HL-60 (cell line): ENCODE measurements at regions not wholly inside any gene's neighbourhood (a gene's known extent, or its start where the extent isn't known, plus 50 kb on each side); places are given as distances from the start of the nearest gene placed in this dataset.

Experiments
- GABPA ChIP-seq: IDR thresholded peaks from 2 replicates; pipeline ENCODE4 v1.6.1; 2012; ENCODE audit warnings: low read depth
- POLR2AphosphoS5 ChIP-seq: IDR thresholded peaks from 2 replicates; pipeline ENCODE4 v1.6.1; 2012; ENCODE audit warnings: low read depth
- TF ChIP-seq, protein P1 (sequence below): IDR thresholded peaks from one replicate; pipeline ENCODE4 v1.5.1; 2011; ENCODE audit warnings: low read length, control low read depth, inconsistent platforms; ENCODE audit not compliant: insufficient read depth
- TF ChIP-seq, protein P2 (sequence below): IDR thresholded peaks from 2 replicates; pipeline ENCODE4 v1.6.1; 2012; ENCODE audit warnings: low read depth; ENCODE audit not compliant: insufficient replicate concordance

DNA sequence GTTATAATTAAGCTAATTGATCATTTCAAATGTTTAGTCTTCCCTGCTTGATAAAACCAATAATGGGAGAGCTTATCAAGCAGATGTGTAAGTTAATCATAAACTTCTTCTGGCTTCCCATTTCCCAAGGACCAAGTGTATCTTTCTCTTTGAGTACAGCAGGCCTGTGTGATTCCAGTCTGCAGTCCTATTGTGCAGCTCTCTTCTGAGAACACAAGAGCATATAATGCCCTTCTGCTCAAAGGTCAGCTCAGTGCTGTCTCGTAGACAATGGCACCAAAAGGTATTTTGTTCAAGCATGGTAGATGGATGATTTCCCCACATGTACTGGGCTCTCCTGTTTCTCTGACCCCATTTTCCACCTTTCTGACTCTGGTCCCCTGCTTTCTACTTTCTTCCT is 101.8 kb upstream of the DYRK2 start:
- TF ChIP-seq POLR2AphosphoS5 (no peak), GABPA (no peak)
- TF ChIP-seq, protein P1, sequence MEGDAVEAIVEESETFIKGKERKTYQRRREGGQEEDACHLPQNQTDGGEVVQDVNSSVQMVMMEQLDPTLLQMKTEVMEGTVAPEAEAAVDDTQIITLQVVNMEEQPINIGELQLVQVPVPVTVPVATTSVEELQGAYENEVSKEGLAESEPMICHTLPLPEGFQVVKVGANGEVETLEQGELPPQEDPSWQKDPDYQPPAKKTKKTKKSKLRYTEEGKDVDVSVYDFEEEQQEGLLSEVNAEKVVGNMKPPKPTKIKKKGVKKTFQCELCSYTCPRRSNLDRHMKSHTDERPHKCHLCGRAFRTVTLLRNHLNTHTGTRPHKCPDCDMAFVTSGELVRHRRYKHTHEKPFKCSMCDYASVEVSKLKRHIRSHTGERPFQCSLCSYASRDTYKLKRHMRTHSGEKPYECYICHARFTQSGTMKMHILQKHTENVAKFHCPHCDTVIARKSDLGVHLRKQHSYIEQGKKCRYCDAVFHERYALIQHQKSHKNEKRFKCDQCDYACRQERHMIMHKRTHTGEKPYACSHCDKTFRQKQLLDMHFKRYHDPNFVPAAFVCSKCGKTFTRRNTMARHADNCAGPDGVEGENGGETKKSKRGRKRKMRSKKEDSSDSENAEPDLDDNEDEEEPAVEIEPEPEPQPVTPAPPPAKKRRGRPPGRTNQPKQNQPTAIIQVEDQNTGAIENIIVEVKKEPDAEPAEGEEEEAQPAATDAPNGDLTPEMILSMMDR, result no peak
- TF ChIP-seq, protein P2, sequence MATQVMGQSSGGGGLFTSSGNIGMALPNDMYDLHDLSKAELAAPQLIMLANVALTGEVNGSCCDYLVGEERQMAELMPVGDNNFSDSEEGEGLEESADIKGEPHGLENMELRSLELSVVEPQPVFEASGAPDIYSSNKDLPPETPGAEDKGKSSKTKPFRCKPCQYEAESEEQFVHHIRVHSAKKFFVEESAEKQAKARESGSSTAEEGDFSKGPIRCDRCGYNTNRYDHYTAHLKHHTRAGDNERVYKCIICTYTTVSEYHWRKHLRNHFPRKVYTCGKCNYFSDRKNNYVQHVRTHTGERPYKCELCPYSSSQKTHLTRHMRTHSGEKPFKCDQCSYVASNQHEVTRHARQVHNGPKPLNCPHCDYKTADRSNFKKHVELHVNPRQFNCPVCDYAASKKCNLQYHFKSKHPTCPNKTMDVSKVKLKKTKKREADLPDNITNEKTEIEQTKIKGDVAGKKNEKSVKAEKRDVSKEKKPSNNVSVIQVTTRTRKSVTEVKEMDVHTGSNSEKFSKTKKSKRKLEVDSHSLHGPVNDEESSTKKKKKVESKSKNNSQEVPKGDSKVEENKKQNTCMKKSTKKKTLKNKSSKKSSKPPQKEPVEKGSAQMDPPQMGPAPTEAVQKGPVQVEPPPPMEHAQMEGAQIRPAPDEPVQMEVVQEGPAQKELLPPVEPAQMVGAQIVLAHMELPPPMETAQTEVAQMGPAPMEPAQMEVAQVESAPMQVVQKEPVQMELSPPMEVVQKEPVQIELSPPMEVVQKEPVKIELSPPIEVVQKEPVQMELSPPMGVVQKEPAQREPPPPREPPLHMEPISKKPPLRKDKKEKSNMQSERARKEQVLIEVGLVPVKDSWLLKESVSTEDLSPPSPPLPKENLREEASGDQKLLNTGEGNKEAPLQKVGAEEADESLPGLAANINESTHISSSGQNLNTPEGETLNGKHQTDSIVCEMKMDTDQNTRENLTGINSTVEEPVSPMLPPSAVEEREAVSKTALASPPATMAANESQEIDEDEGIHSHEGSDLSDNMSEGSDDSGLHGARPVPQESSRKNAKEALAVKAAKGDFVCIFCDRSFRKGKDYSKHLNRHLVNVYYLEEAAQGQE, result no peak
